A673 (cell line): ENCODE measurements at regions not wholly inside any gene's neighbourhood (a gene's known extent, or its start where the extent isn't known, plus 50 kb on each side); places are given as distances from the start of the nearest gene placed in this dataset.

Experiments
- EZH2 ChIP-seq: fragments of 200-600 bp; sonication (generic); IDR thresholded peaks from 2 replicates; pipeline ENCODE4 v1.6.1; 2017; ENCODE audit warnings: borderline replicate concordance, low read depth, mild to moderate bottlenecking, mixed read lengths, antibody characterized with exemption, low read length; ENCODE audit not compliant: poor library complexity, severe bottlenecking
- TF ChIP-seq, protein P1 (sequence below): fragments of 300-800, 200-600 bp; sonication (generic); conservative IDR thresholded peaks from 2 replicates; pipeline ENCODE4 v1.5.1; 2017; ENCODE audit warnings: low read depth, mild to moderate bottlenecking, antibody characterized with exemption, low read length, moderate library complexity, mixed read lengths

DNA sequence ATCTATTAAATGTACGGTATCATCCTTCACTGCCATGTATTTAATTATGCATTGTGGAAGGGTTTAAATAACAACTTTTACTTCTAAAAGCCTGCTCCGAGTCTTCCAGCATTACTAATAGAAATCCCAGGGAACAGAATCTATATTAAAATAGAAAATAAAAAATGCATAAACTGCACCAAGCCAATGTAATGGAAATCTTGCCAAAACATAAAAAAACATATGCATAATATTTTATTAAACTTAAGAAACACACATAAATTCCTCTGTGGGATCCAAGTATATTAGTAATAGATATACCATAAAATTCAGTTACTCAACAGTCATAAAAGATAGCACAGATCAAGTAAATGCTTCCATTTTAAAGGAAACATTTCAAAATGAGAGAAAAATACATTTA lies 175.6 kb downstream of the TDRD15 start:
- TF ChIP-seq, protein P1, sequence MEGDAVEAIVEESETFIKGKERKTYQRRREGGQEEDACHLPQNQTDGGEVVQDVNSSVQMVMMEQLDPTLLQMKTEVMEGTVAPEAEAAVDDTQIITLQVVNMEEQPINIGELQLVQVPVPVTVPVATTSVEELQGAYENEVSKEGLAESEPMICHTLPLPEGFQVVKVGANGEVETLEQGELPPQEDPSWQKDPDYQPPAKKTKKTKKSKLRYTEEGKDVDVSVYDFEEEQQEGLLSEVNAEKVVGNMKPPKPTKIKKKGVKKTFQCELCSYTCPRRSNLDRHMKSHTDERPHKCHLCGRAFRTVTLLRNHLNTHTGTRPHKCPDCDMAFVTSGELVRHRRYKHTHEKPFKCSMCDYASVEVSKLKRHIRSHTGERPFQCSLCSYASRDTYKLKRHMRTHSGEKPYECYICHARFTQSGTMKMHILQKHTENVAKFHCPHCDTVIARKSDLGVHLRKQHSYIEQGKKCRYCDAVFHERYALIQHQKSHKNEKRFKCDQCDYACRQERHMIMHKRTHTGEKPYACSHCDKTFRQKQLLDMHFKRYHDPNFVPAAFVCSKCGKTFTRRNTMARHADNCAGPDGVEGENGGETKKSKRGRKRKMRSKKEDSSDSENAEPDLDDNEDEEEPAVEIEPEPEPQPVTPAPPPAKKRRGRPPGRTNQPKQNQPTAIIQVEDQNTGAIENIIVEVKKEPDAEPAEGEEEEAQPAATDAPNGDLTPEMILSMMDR: no peak
- no peak for TF ChIP-seq EZH2
